ENCODE measurements at regions not wholly inside any gene's neighbourhood (a gene's known extent, or its start where the extent isn't known, plus 50 kb on each side); places are given as distances from the start of the nearest gene placed in this dataset.

GRCh38 chr3:59600631-59601030 is 550.8 kb upstream of the CFAP20DC start:
- TF ChIP-seq, protein P1, sequence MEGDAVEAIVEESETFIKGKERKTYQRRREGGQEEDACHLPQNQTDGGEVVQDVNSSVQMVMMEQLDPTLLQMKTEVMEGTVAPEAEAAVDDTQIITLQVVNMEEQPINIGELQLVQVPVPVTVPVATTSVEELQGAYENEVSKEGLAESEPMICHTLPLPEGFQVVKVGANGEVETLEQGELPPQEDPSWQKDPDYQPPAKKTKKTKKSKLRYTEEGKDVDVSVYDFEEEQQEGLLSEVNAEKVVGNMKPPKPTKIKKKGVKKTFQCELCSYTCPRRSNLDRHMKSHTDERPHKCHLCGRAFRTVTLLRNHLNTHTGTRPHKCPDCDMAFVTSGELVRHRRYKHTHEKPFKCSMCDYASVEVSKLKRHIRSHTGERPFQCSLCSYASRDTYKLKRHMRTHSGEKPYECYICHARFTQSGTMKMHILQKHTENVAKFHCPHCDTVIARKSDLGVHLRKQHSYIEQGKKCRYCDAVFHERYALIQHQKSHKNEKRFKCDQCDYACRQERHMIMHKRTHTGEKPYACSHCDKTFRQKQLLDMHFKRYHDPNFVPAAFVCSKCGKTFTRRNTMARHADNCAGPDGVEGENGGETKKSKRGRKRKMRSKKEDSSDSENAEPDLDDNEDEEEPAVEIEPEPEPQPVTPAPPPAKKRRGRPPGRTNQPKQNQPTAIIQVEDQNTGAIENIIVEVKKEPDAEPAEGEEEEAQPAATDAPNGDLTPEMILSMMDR (IDR thresholded peaks at IDR 0.05) = no peak
- TF ChIP-seq POLR2A (IDR thresholded peaks at IDR 0.05) = no peak
